ENCODE measurements at regions not wholly inside any gene's neighbourhood (a gene's known extent, or its start where the extent isn't known, plus 50 kb on each side); places are given as distances from the start of the nearest gene placed in this dataset.

- Histone ChIP-seq H2AK9ac (replicated peaks; ENCODE audit: low read depth, low read length, poor library complexity) (no peak overlapping the region), H2BK15ac (ENCODE audit: low read depth, low read length) (no peak overlapping the region), H3K4me3 (ENCODE audit: insufficient read depth, low read depth, low read length) (no peak overlapping the region), H3K14ac (replicated peaks; ENCODE audit: low read depth, low read length) (no peak overlapping the region), H2BK20ac (ENCODE audit: low read depth, low read length) (no peak overlapping the region), H3K9me3 (ENCODE audit: control insufficient read depth, insufficient read depth, low read length) (peaks cover 22% of the 10 kb centered on the region), H3K4ac (ENCODE audit: low read depth, low read length) (no peak overlapping the region), H3K4me1 (ENCODE audit: control insufficient read depth, insufficient read depth, low read length) (no peaks in the 10 kb centered on the region), H3K23ac (ENCODE audit: low read depth, low read length) (no peak overlapping the region), H3K4me2 (ENCODE audit: low read depth, low read length) (no peak overlapping the region), H4K91ac (ENCODE audit: insufficient read depth, low read depth, low read length) (no peak overlapping the region), H4K8ac (ENCODE audit: low read depth in 2 of 2, low read length in 2 of 2) (no peak overlapping the region), H2AFZ (replicated peaks; ENCODE audit: low read length, poor library complexity) (no peak overlapping the region), H3K56ac (ENCODE audit: extremely low read depth, insufficient read depth, low read length) (no peak overlapping the region), H3K27ac (ENCODE audit: insufficient read depth, low read length) (no peak overlapping the region), H4K5ac (ENCODE audit: low read depth, low read length) (no peak overlapping the region), H3K18ac (ENCODE audit: low read depth, low read length) (no peak overlapping the region), H4K20me1 (ENCODE audit: insufficient read depth, low read length) (no peaks in the 10 kb centered on the region), H2BK5ac (ENCODE audit: low read depth, low read length, poor library complexity, severe bottlenecking) (no peak overlapping the region), H3K36me3 (ENCODE audit: control insufficient read depth, insufficient read depth, low read length) (no peaks in the 10 kb centered on the region), H2AK5ac (ENCODE audit: low read depth, low read length) (no peak overlapping the region), H3K9me1 (ENCODE audit: insufficient read depth, low read length) (no peaks in the 10 kb centered on the region), H3K79me1 (ENCODE audit: low read depth in 1 of 2, low read length in 2 of 2) (no peaks in the 10 kb centered on the region), H3K27me3 (ENCODE audit: control insufficient read depth, insufficient read depth, low read length) (no peaks in the 10 kb centered on the region), H2BK120ac (ENCODE audit: low read depth, low read length) (no peak overlapping the region), H3K9ac (ENCODE audit: low read depth, low read length) (no peak overlapping the region)
- DNase-seq = no peak
- dilution Hi-C loops (cut with HindIII; ENCODE audit: low sequenced_read_pairs, unreplicated experiment) = no loop called here
- CTCF ChIA-PET = no interaction called here
- POLR2A ChIA-PET (ENCODE audit: unreplicated experiment) = no interaction called here
- WGBS, 2 experiments (ENCODE audit: extremely low coverage in 2 of 2, insufficient read length in 1 of 2) = no CpG with 5 or more reads among the region's 7 CpGs
- intact Hi-C loops (cut with micrococcal nuclease) = no loop called here
- BruUV-seq (replicated peaks) = no TSS peak
- in situ Hi-C loops (cut with MboI; ENCODE audit: low sequenced_read_pairs) = no loop called here
- TF ChIP-seq CEBPB (IDR thresholded peaks at IDR 0.05; ENCODE audit: low read depth, low read length) (no peak), FOS (IDR thresholded peaks at IDR 0.05; ENCODE audit: low read depth, low read length) (no peak), USF2 (IDR thresholded peaks at IDR 0.05; ENCODE audit: low read depth, low read length) (no peak), POLR2A (IDR thresholded peaks at IDR 0.05; ENCODE audit: low read depth, low read length) (no peak), SMC3 (IDR thresholded peaks at IDR 0.05; ENCODE audit: low read depth, low read length) (no peak), MAZ (IDR thresholded peaks at IDR 0.05; ENCODE audit: borderline replicate concordance, low read depth, low read length) (no peak), RFX5 (IDR thresholded peaks at IDR 0.05; ENCODE audit: low read depth, low read length) (no peak), NFE2L2 (IDR thresholded peaks at IDR 0.05; ENCODE audit: low read depth, low read length) (no peak), MAFK (IDR thresholded peaks at IDR 0.05; ENCODE audit: low read depth, low read length) (no peak), CTCF (conservative IDR thresholded peaks at IDR 0.05; ENCODE audit: low read depth, low read length) (no peak), RCOR1 (IDR thresholded peaks at IDR 0.05; ENCODE audit: insufficient replicate concordance, low read length) (no peak), ELK1 (IDR thresholded peaks at IDR 0.05; ENCODE audit: borderline replicate concordance, low read depth, low read length) (no peak)
- ATAC-seq (ENCODE audit: low read depth) = no peak
Measured at GRCh38 chr22:47388331-47388730, 625.9 kb downstream of the TBC1D22A start.

Data from IMR-90 (cell line).